ENCODE measurements at regions not wholly inside any gene's neighbourhood (a gene's known extent, or its start where the extent isn't known, plus 50 kb on each side); places are given as distances from the start of the nearest gene placed in this dataset.
"Not testable (repeated sequence)": the region's sequence is repeated elsewhere in the genome, so short reads cannot be mapped to it uniquely, and the experiment has no call there.

- no peaks in the 10 kb centered on the region for H3K79me2 ChIP-seq (ENCODE audit: insufficient read depth, low read length)
Measured at GRCh38 chr7:145718129-145718528, 398.5 kb upstream of the CNTNAP2 start.

GRCh38 chr7:145700488-145700887 lies 416.1 kb upstream of the CNTNAP2 start:
- H3K9me3 ChIP-seq (ENCODE audit: low read length) = no peaks in the 10 kb centered on the region
- no peak overlapping the region for H3K4me2 ChIP-seq (ENCODE audit: low read length)
- no peak overlapping the region for H3K9ac ChIP-seq (ENCODE audit: low read length)
- H4K20me1 ChIP-seq (ENCODE audit: insufficient read depth, low read length) = no peaks in the 10 kb centered on the region
- no peaks in the 10 kb centered on the region for H3K36me3 ChIP-seq (ENCODE audit: insufficient read depth, low read length)
- no peaks in the 10 kb centered on the region for H3F3A ChIP-seq (ENCODE audit: insufficient read depth, low read length)
- no peaks in the 10 kb centered on the region for H3K79me2 ChIP-seq (ENCODE audit: insufficient read depth, low read length)
- H3K9me2 ChIP-seq (ENCODE audit: low read depth, low read length) = no peaks in the 10 kb centered on the region
- H3K27me3 ChIP-seq (ENCODE audit: insufficient read depth, low read length) = no peaks in the 10 kb centered on the region
- no peak overlapping the region for H3K27ac ChIP-seq (ENCODE audit: low read depth, low read length, poor library complexity, severe bottlenecking)
- TF ChIP-seq, protein P1, sequence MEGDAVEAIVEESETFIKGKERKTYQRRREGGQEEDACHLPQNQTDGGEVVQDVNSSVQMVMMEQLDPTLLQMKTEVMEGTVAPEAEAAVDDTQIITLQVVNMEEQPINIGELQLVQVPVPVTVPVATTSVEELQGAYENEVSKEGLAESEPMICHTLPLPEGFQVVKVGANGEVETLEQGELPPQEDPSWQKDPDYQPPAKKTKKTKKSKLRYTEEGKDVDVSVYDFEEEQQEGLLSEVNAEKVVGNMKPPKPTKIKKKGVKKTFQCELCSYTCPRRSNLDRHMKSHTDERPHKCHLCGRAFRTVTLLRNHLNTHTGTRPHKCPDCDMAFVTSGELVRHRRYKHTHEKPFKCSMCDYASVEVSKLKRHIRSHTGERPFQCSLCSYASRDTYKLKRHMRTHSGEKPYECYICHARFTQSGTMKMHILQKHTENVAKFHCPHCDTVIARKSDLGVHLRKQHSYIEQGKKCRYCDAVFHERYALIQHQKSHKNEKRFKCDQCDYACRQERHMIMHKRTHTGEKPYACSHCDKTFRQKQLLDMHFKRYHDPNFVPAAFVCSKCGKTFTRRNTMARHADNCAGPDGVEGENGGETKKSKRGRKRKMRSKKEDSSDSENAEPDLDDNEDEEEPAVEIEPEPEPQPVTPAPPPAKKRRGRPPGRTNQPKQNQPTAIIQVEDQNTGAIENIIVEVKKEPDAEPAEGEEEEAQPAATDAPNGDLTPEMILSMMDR (IDR thresholded peaks at IDR 0.05; ENCODE audit: low read length) = no peak
- TF ChIP-seq EZH2 (IDR thresholded peaks at IDR 0.05; ENCODE audit: borderline replicate concordance, low read length) = no peak
- no peak overlapping the region for H3K4me3 ChIP-seq (ENCODE audit: low read depth, low read length, poor library complexity, severe bottlenecking)
- H2AFZ ChIP-seq (ENCODE audit: low read length) = no peak overlapping the region
- H3K4me1 ChIP-seq (ENCODE audit: insufficient read depth, low read length, severe bottlenecking) = no peaks in the 10 kb centered on the region

More at GRCh38 chr7:145718129-145718528, 398.5 kb upstream of the CNTNAP2 start:
- no peak overlapping the region for H2AFZ ChIP-seq (ENCODE audit: low read length)
- H3K27ac ChIP-seq (ENCODE audit: low read depth, low read length, poor library complexity, severe bottlenecking) = no peak overlapping the region
- no peak for TF ChIP-seq EZH2 (IDR thresholded peaks at IDR 0.05; ENCODE audit: borderline replicate concordance, low read length)
- TF ChIP-seq, protein P1 (IDR thresholded peaks at IDR 0.05; ENCODE audit: low read length) = no peak
- no peak overlapping the region for H3K4me2 ChIP-seq (ENCODE audit: low read length)
- H3K9ac ChIP-seq (ENCODE audit: low read length) = no peak overlapping the region
- H3K4me1 ChIP-seq (ENCODE audit: insufficient read depth, low read length, severe bottlenecking) = peaks cover 39% of the 10 kb centered on the region
- H3K9me2 ChIP-seq (ENCODE audit: low read depth, low read length) = no peaks in the 10 kb centered on the region
- H3F3A ChIP-seq (ENCODE audit: insufficient read depth, low read length) = no peaks in the 10 kb centered on the region
- no peaks in the 10 kb centered on the region for H3K27me3 ChIP-seq (ENCODE audit: insufficient read depth, low read length)
- no peaks in the 10 kb centered on the region for H4K20me1 ChIP-seq (ENCODE audit: insufficient read depth, low read length)
- H3K4me3 ChIP-seq (ENCODE audit: low read depth, low read length, poor library complexity, severe bottlenecking) = no peak overlapping the region
- no peaks in the 10 kb centered on the region for H3K36me3 ChIP-seq (ENCODE audit: insufficient read depth, low read length)
- no peaks in the 10 kb centered on the region for H3K9me3 ChIP-seq (ENCODE audit: low read length)

DNA sequence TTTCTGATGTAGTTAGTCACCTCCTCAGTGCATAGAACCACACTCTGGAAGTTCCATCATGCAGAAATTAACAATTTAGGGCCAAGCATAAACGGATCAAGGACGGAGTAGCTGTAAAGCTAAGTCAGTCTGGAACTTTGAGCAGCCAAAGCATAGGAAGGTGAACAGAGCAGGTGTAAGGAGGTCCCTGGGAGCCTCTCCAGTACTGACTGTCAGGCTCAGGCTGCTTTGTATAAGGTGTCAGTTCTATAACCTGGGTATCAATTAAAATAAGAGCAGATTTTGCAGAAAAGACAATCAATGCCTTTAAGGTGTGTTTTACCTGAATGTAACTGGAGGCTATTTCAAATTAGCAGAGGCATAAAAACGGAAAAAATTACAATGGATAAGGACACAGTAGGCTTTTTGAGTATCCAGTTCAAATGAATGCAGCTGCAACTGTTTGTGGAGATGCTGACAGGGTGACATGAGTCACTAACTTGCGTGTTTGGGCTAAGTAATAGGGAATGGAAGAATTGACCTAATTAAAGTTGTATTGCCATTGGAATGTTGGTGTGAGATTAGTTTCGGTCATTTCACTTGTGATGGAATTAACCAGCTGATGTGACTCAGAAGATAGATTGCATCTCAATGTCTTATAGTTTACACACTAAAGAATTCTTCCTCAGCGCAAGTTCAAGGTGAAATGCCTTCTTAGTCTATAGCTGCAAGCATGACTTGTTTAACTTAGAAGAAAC lies 417.9 kb upstream of the CNTNAP2 start:
- H3K79me2 ChIP-seq (ENCODE audit: insufficient read depth, low read length) = no peaks in the 10 kb centered on the region
- no peak overlapping the region for H2AFZ ChIP-seq (ENCODE audit: low read length)
- H3K4me1 ChIP-seq (ENCODE audit: insufficient read depth, low read length, severe bottlenecking) = no peaks in the 10 kb centered on the region
- no peaks in the 10 kb centered on the region for H3F3A ChIP-seq (ENCODE audit: insufficient read depth, low read length)
- no peaks in the 10 kb centered on the region for H3K9me3 ChIP-seq (ENCODE audit: low read length)
- no peak overlapping the region for H3K9ac ChIP-seq (ENCODE audit: low read length)
- no peaks in the 10 kb centered on the region for H4K20me1 ChIP-seq (ENCODE audit: insufficient read depth, low read length)
- H3K4me3 ChIP-seq (ENCODE audit: low read depth, low read length, poor library complexity, severe bottlenecking) = no peak overlapping the region
- no peak for TF ChIP-seq EZH2 (IDR thresholded peaks at IDR 0.05; ENCODE audit: borderline replicate concordance, low read length)
- TF ChIP-seq, protein P1 (IDR thresholded peaks at IDR 0.05; ENCODE audit: low read length) = no peak
- no peaks in the 10 kb centered on the region for H3K27me3 ChIP-seq (ENCODE audit: insufficient read depth, low read length)
- H3K27ac ChIP-seq (ENCODE audit: low read depth, low read length, poor library complexity, severe bottlenecking) = no peak overlapping the region
- H3K36me3 ChIP-seq (ENCODE audit: insufficient read depth, low read length) = no peaks in the 10 kb centered on the region
- no peaks in the 10 kb centered on the region for H3K9me2 ChIP-seq (ENCODE audit: low read depth, low read length)
- no peak overlapping the region for H3K4me2 ChIP-seq (ENCODE audit: low read length)

DNA sequence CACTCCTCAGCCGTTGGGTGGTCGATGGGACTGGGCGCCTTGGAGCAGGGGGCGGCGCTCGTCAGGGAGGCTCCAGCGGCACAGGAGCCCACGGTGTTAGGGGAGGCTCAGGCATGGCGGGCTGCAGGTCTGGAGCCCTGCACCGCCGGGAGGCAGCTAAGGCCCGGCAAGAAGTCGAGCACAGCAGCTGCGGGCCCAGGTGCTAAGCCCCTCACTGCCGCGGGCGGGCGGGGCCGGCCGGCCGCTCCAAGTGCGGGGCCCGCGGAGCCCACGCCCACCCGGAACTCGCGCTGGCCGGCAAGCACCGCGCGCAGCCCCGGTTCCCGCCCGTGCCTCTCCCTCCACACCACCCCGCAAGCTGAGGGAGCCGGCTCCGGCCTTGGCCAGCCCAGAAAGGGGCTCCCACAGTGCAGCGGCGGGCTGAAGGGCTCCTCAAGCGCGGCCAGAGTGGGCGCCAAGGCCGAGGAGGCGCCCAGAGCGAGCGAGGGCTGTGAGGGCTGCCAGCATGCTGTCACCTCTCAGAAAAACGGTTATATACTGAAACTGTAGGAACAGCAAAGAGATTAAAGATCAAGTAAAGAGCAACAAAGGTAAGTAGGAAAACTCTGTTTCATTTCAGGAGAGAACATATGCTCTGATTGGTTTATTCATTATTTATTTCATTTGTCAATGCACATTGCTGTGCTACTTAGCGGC lies 419.0 kb upstream of the CNTNAP2 start:
- H3K4me3 ChIP-seq (ENCODE audit: low read depth, low read length, poor library complexity, severe bottlenecking); H2AFZ ChIP-seq (ENCODE audit: low read length); H3K79me2 ChIP-seq (ENCODE audit: insufficient read depth, low read length); H3K9me2 ChIP-seq (ENCODE audit: low read depth, low read length); H3K4me1 ChIP-seq (ENCODE audit: insufficient read depth, low read length, severe bottlenecking); H4K20me1 ChIP-seq (ENCODE audit: insufficient read depth, low read length); H3K9me3 ChIP-seq (ENCODE audit: low read length); H3K36me3 ChIP-seq (ENCODE audit: insufficient read depth, low read length); H3K27ac ChIP-seq (ENCODE audit: low read depth, low read length, poor library complexity, severe bottlenecking); H3F3A ChIP-seq (ENCODE audit: insufficient read depth, low read length); H3K27me3 ChIP-seq (ENCODE audit: insufficient read depth, low read length); H3K4me2 ChIP-seq (ENCODE audit: low read length); H3K9ac ChIP-seq (ENCODE audit: low read length): not testable (repeated sequence)

All from OCI-LY1 (cell line).